AG09309 (cell line): ENCODE measurements at regions not wholly inside any gene's neighbourhood (a gene's known extent, or its start where the extent isn't known, plus 50 kb on each side); places are given as distances from the start of the nearest gene placed in this dataset.
A peak's percentile ranks its signal among the peaks of the same experiment; 100 is the strongest.

ENCODE experiments used
- DNase-seq: peaks from one replicate; pipeline ENCODE4 v3.0.0-alpha.2; 2010; ENCODE audit warnings: low read depth
- H3K4me3 ChIP-seq: 2 replicates; pipeline ENCODE4 v1.5.1; 2011; ENCODE audit warnings: mild to moderate bottlenecking, low read depth, low read length, moderate library complexity; ENCODE audit not compliant: control insufficient read depth
- TF ChIP-seq, protein P1 (sequence below): IDR thresholded peaks from 2 replicates; pipeline ENCODE4 v1.5.1; 2011; ENCODE audit warnings: mild to moderate bottlenecking, low read depth, low read length, inconsistent platforms; ENCODE audit not compliant: insufficient read depth, control insufficient read depth; ENCODE audit errors: missing control alignments

DNA sequence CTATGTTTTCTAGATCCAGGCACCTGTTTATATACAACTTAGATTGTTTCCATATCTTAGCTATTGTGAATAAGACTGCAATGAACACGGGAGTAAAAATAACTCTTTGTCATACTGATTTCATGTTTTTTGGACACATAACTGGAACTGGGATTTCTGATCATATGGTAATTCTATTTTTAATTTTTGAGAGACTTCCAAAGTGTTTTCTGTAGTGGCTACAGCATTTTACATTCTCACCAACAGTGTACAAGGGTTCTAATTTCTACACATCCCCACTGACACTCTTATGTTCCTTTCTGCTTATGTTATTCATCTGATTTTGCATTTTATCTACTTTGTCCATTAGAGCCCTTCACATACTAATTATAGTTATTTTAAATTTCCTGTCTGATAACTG, 1152.9 kb downstream of the SLITRK1 start:
- TF ChIP-seq, protein P1, sequence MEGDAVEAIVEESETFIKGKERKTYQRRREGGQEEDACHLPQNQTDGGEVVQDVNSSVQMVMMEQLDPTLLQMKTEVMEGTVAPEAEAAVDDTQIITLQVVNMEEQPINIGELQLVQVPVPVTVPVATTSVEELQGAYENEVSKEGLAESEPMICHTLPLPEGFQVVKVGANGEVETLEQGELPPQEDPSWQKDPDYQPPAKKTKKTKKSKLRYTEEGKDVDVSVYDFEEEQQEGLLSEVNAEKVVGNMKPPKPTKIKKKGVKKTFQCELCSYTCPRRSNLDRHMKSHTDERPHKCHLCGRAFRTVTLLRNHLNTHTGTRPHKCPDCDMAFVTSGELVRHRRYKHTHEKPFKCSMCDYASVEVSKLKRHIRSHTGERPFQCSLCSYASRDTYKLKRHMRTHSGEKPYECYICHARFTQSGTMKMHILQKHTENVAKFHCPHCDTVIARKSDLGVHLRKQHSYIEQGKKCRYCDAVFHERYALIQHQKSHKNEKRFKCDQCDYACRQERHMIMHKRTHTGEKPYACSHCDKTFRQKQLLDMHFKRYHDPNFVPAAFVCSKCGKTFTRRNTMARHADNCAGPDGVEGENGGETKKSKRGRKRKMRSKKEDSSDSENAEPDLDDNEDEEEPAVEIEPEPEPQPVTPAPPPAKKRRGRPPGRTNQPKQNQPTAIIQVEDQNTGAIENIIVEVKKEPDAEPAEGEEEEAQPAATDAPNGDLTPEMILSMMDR: no peak
- no peak overlapping the region for H3K4me3 ChIP-seq
- DNase-seq: no peak

GRCh38 chr13:82720986-82721385, 1161.3 kb downstream of the SLITRK1 start:
- TF ChIP-seq, protein P1: no peak
- no peak overlapping the region for H3K4me3 ChIP-seq
- no peak for DNase-seq

DNA sequence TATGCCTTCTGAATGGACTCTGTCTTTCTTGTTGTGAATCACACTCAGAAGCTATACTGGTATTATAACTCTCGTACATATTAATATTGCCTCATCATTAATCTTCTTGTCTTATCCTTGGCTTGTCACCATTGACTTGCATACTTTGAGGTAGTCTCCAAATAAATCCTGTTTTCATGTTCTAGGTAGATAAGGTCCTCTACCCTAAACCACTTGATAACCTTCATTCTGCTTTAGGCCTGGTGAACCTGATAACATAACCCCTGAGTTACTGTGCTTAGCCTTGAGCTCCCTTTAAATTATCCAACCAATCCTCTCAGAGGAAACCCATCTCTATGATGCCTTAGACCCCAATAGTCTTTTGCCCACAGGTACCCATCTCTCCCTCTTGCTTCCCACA, 1162.3 kb downstream of the SLITRK1 start:
- DNase-seq: no peak
- TF ChIP-seq, protein P1: no peak
- no peak overlapping the region for H3K4me3 ChIP-seq

GRCh38 chr13:82717249-82717648, 1165.0 kb downstream of the SLITRK1 start:
- H3K4me3 ChIP-seq: no peak overlapping the region
- TF ChIP-seq, protein P1: no peak
- peak; percentile 33 for DNase-seq

DNA sequence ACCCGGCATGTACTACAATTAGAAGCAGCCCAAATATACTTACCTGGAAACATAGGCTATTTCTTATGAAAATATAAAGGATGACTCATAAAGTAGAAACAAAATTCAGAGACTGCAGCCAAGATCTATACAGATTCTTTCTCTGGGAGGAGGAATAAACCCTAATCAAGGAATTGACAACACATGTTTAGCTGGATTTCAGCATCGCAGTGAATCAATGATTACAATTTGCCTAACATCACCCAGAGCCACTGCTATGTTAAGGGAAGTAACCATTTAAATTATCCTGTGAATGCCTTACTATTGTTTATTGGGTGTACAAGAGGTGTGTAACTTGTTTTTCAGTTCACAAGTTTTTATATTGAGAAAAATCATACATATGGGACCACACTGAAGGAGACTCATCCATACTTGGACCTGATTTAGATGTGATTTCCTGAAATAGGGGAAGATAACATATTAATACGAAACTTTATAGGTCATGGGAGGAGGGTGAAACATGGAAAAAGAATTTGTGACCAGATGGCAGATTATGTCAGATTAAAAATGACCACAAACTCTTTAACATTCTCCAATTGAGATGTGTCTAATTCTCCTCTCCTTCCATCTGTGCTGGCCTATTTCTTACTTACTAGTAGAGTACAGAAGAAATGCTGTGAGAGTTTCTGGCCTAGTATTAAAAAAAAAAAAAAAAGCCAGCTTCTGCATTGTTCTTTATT, 1168.4 kb downstream of the SLITRK1 start:
- TF ChIP-seq, protein P1: no peak
- peak; percentile 57 for DNase-seq
- H3K4me3 ChIP-seq: no peak overlapping the region

DNA sequence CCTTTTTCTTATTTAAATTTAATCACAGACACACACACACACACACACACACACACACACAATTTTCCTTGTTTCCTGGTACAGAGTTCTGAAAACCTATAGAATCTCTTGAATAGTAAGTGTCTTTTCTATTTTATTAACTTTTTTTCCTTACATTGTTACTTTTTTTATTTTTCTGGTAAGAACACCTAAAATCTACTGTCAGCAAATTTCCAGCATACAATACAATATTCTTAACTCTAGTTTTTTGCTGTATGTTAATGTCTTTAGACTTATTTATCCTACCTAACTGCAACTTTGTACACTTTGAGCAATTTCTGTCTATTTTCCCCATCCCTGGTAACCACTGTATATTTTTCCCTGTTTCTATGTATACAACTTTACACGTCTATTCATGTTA, 1179.8 kb downstream of the SLITRK1 start:
- DNase-seq: no peak
- no peak overlapping the region for H3K4me3 ChIP-seq
- TF ChIP-seq, protein P1: no peak
